K562 (cell line): ENCODE measurements at regions not wholly inside any gene's neighbourhood (a gene's known extent, or its start where the extent isn't known, plus 50 kb on each side); places are given as distances from the start of the nearest gene placed in this dataset.

Source experiments
- ATAC-seq: fragments of 200-7000 bp; cut with Tn5 transposase; 3 replicates; pipeline ENCODE4 v1.9.1; 2020; ENCODE audit warnings: moderate library complexity
- BruUV-seq: library from RNA; stranded (reverse); fragments of 400-500 nt; replicated peaks from 2 replicates; lab custom pipeline; 2021; lab: Mats Ljungman, UMichigan
- CTCF ChIA-PET: fragments of 300-600 bp; formaldehyde crosslinking; extraction: SDS; loops from one replicate; lab custom pipeline; 2021; ENCODE audit warnings: low intra/inter-chr PET ratio; lab: Yijun Ruan, JAX
- POLR2A ChIA-PET: fragments of 300-600, 350-650 bp; sonication (Branson Sonifier 250); formaldehyde crosslinking; extraction: SDS; loops from one replicate; lab custom pipeline; 2021; ENCODE audit warnings: antibody characterized with exemption, inconsistent platforms; lab: Yijun Ruan, JAX
- DNase-seq, 4 experiments: peaks; one replicate each; pipeline versions ENCODE4 v3.0.0 to v3.0.0-alpha.2; 2011 to 2018; ENCODE audit warnings: low spot score in 3 of 4, mixed read lengths in 3 of 4; ENCODE audit errors: extremely low read depth in 1 of 4
- FAIRE-seq: peaks from 2 replicates; lab custom pipeline; 2011; peaks lifted over from hg19 to GRCh38; lab: Jason Lieb, UNC
- H2AFZ ChIP-seq: 2 replicates; pipeline ENCODE4 v1.6.0; 2011; ENCODE audit warnings: low read depth, low read length, control low read depth, inconsistent platforms
- H3K27ac ChIP-seq: fragments of 200-600 bp; 3 replicates; pipeline ENCODE4 v1.8.0; 2011; ENCODE audit warnings: low read depth, mild to moderate bottlenecking, control low read depth, inconsistent platforms, low read length, moderate library complexity, mixed read lengths; ENCODE audit errors: extremely low read depth
- H3K27me3 ChIP-seq, 2 experiments: fragments of 300-600 bp in 1 of 2; 2 replicates in 1 of 2; 3 replicates in 1 of 2; pipeline versions ENCODE4 v1.6.0 to v1.8.0; 2011; ENCODE audit warnings: inconsistent platforms in 2 of 2, low read length in 2 of 2, mild to moderate bottlenecking in 1 of 2, mixed read lengths in 1 of 2, moderate library complexity in 1 of 2; ENCODE audit not compliant: control insufficient read depth in 2 of 2, insufficient read depth in 2 of 2
- H3K36me3 ChIP-seq: fragments of 300-600 bp; 3 replicates; pipeline ENCODE4 v1.8.0; 2011; ENCODE audit warnings: mild to moderate bottlenecking, low read length, inconsistent platforms; ENCODE audit not compliant: control insufficient read depth, insufficient read depth
- H3K4me1 ChIP-seq, 2 experiments: fragments of 200-600 bp in 1 of 2; replicated peaks in 1 of 2; 2 replicates in 1 of 2; 3 replicates in 1 of 2; pipeline versions ENCODE4 v1.5.1 to v1.8.0; 2011; ENCODE audit warnings: inconsistent platforms in 2 of 2, low read length in 2 of 2, mild to moderate bottlenecking in 1 of 2, mixed read lengths in 1 of 2, moderate library complexity in 1 of 2; ENCODE audit not compliant: control insufficient read depth in 2 of 2, insufficient read depth in 2 of 2
- H3K4me2 ChIP-seq: 2 replicates; pipeline ENCODE4 v1.6.1; 2011; ENCODE audit warnings: low read length, control low read depth, inconsistent platforms, mixed read lengths; ENCODE audit not compliant: insufficient read depth
- H3K4me3 ChIP-seq: fragments of 200-600 bp; sonication (generic), shearing (Covaris generic); 2 replicates; pipeline ENCODE4 v1.5.1; 2016; ENCODE audit warnings: control low read depth, inconsistent platforms
- H3K79me2 ChIP-seq: fragments of 200-600 bp; 3 replicates; pipeline ENCODE4 v1.8.0; 2011; ENCODE audit warnings: low read length, inconsistent platforms; ENCODE audit not compliant: control insufficient read depth, insufficient read depth
- H3K9ac ChIP-seq, 2 experiments: 2 replicates each; pipeline versions ENCODE4 v1.6.0 to v1.6.1; 2011; ENCODE audit warnings: low read depth in 2 of 2, low read length in 2 of 2, control low read depth in 1 of 2, inconsistent platforms in 1 of 2, mild to moderate bottlenecking in 1 of 2, mixed read lengths in 1 of 2; ENCODE audit not compliant: insufficient read depth in 1 of 2
- H3K9me1 ChIP-seq: one replicate; pipeline ENCODE4 v1.6.0; 2011; ENCODE audit warnings: inconsistent platforms, mild to moderate bottlenecking, low read length, moderate library complexity; ENCODE audit not compliant: control insufficient read depth, insufficient read depth
- H3K9me3 ChIP-seq: replicated peaks from 2 replicates; pipeline ENCODE4 v1.5.1; 2011; ENCODE audit warnings: low read depth, low read length, inconsistent platforms; ENCODE audit not compliant: control insufficient read depth, insufficient read depth
- H4K20me1 ChIP-seq: replicated peaks from 2 replicates; pipeline ENCODE4 v1.6.1; 2011; ENCODE audit warnings: low read length, inconsistent platforms, mixed read lengths; ENCODE audit not compliant: control insufficient read depth, insufficient read depth
- BHLHE40 ChIP-seq: IDR thresholded peaks from 2 replicates; pipeline ENCODE4 v1.6.1; 2011; ENCODE audit warnings: low read length, improper control_type of control experiment
- ELF1 ChIP-seq: fragments of 200-800 bp; sonication (Bioruptor generic); IDR thresholded peaks from 2 replicates; pipeline ENCODE4 v1.6.1; 2016; ENCODE audit warnings: missing genetic modification characterization, missing compliant biosample characterization
- HMGN3 ChIP-seq: IDR thresholded peaks from 2 replicates; pipeline ENCODE4 v1.6.1; 2011; ENCODE audit warnings: borderline replicate concordance, low read depth, mild to moderate bottlenecking, mixed read lengths, low read length; ENCODE audit not compliant: insufficient read length; ENCODE audit errors: extremely low read depth
- KDM2B ChIP-seq: fragments of 250-450 bp; sonication (Bioruptor Pico); IDR thresholded peaks from 2 replicates; pipeline ENCODE4 v1.8.0; 2021; ENCODE audit warnings: mild to moderate bottlenecking, moderate library complexity
- KDM5B ChIP-seq: fragments of 200-600 bp; sonication (generic); IDR thresholded peaks from 2 replicates; pipeline ENCODE4 v1.6.1; 2012; ENCODE audit warnings: low read depth, mild to moderate bottlenecking, moderate library complexity, low read length, control low read depth, inconsistent platforms; ENCODE audit not compliant: insufficient replicate concordance
- NR1H2 ChIP-seq: sonication (generic); formaldehyde crosslinking; IDR thresholded peaks from 2 replicates; pipeline ENCODE4 v1.4.0; 2020; ENCODE audit warnings: mild to moderate bottlenecking, missing genetic modification reagents
- POLR3A ChIP-seq: IDR thresholded peaks from 2 replicates; pipeline ENCODE4 v1.6.1; 2011; ENCODE audit warnings: borderline replicate concordance, mild to moderate bottlenecking, moderate library complexity; ENCODE audit not compliant: insufficient read length, insufficient read depth; ENCODE audit errors: extremely low read depth
- RBM34 ChIP-seq: fragments of 200-400 bp; formaldehyde crosslinking; IDR thresholded peaks from 2 replicates; pipeline ENCODE4 v1.6.1; 2018; ENCODE audit warnings: low read length, borderline replicate concordance; ENCODE audit not compliant: insufficient read depth
- TEAD1 ChIP-seq, 2 experiments: fragments of 450-650 bp in 1 of 2; sonication (generic) in 1 of 2; formaldehyde crosslinking; IDR thresholded peaks; 2 replicates each; pipeline versions ENCODE4 v1.4.0 to v1.8.0; 2020 to 2022; ENCODE audit warnings: mild to moderate bottlenecking in 2 of 2, missing genetic modification reagents in 1 of 2
- ZNF174 ChIP-seq: fragments of 250-450 bp; sonication (Bioruptor Pico); IDR thresholded peaks from 2 replicates; pipeline ENCODE4 v1.4.0; 2020; ENCODE audit warnings: mild to moderate bottlenecking
- ZNF717 ChIP-seq: fragments of 250-450 bp; sonication (Bioruptor Pico); IDR thresholded peaks from 2 replicates; pipeline ENCODE4 v1.5.0; 2021
- WGBS: fragments of 100-300 bp; shearing (Covaris generic); methylation state at CpG from one replicate; pipeline ENCODE4 v1.1.6; 2016; ENCODE audit warnings: low coverage, mixed read lengths; ENCODE audit not compliant: insufficient coverage; ENCODE audit errors: missing lambda C conversion rate; 5-methylcytosine and 5-hydroxymethylcytosine counted together
- in situ Hi-C: fragments of 300-500 bp; cut with MboI; formaldehyde crosslinking; loops from 4 replicates; pipeline ENCODE4 v1.15.0; 2018; ENCODE audit warnings: inconsistent platforms, mixed read lengths
- intact Hi-C: fragments of 100-400 bp; cut with micrococcal nuclease; formaldehyde crosslinking; loops from 2 replicates; pipeline ENCODE4 v1.14.2; 2022
- TF ChIP-seq, protein P1 (sequence below): fragments of 250-450 bp; sonication (Bioruptor Pico); IDR thresholded peaks from 2 replicates; pipeline ENCODE4 v1.5.0; 2021; ENCODE audit warnings: mild to moderate bottlenecking, moderate library complexity
- TF ChIP-seq, protein P2 (sequence below): IDR thresholded peaks from 3 replicates; pipeline ENCODE4 v1.6.1; 2011; ENCODE audit warnings: borderline replicate concordance, mild to moderate bottlenecking, moderate library complexity; ENCODE audit not compliant: insufficient read length; ENCODE audit errors: extremely low read depth
- TF ChIP-seq, protein P3 (sequence below): fragments of 250-450 bp; sonication (Bioruptor Pico); IDR thresholded peaks from 2 replicates; pipeline ENCODE4 v1.5.0; 2020; ENCODE audit warnings: mild to moderate bottlenecking

DNA sequence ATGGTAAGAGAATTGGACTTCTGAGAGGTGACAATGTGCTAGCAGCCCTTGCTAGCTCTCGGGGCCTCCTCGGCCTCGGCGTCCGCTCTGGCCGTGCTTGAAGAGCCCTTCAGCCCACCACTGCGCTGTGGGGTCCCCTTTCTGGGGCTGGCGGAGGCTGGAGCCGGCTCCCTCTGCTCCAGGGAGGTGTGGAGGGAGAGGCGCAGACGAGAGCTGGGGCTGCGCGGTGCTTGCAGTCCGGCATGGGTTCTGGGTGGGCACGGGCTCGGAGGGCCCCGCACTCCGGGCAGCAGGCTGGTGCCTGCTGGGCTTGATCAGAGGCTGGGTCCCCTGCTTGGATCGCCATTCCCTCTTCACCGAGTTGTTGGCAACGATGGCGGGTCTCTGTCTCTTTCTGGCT is 226.4 kb upstream of the AMIGO2 start:
- DNase-seq: no peak
- no peak for TF ChIP-seq ZNF717 (CRISPR knock-in tag)
- TF ChIP-seq ELF1 (tag): no peak
- TF ChIP-seq TEAD1 (CRISPR knock-in tag; IDR thresholded peaks at IDR 0.05): no peak
- TF ChIP-seq HMGN3: no peak
- TF ChIP-seq RBM34: no peak
- TF ChIP-seq, protein P1, sequence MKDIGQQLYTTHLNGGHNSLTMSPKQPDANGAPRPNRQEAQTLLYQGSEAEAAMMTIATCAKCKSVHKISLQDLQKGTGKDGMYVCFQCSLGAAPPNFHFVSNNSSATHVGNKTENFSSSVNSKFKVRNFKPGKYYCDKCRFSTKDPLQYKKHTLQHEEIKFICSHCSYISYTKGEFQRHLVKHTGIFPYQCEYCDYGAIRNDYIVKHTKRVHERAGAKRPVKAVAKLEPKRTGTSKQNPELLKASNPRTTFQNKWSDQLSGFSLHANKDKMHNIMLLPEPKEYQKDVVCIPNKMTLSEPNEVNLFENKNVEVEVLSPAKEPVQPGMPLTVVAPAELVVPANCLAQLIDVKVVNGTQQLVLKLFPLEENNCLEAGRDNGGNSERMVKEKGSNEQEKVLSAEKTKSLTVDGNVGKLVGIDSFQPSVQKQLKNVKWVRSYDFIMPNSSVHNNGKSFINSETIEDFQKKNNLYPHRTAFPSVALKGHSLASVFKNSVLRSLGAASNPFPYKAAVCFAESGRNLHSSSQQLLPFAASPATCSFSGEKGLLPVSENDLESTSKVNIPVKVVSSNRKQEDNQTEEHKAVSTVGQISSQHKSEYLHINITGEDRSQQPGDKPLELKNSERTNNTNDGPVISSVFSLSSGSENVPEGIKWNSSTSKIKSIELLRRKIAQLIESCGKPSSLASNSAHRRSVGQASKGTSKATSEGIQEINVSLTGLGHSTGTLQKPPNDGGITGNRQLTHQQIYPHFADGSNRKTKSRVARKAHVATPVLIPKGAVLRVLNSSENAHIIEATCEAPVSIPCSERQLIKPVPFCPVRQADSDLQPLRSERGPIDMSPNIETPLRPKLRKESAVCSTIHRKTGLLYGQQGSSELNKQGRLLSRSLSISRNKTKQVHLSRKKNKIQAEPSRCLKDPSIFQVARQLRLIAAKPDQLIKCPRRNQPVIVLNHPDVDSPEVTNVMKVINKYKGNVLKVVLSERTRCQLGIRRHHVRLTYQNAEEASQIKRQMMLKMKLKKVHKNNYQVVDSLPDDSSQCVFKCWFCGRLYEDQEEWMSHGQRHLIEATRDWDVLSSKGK (CRISPR knock-in tag): no peak
- TF ChIP-seq KDM5B: no peak
- TF ChIP-seq, protein P2, sequence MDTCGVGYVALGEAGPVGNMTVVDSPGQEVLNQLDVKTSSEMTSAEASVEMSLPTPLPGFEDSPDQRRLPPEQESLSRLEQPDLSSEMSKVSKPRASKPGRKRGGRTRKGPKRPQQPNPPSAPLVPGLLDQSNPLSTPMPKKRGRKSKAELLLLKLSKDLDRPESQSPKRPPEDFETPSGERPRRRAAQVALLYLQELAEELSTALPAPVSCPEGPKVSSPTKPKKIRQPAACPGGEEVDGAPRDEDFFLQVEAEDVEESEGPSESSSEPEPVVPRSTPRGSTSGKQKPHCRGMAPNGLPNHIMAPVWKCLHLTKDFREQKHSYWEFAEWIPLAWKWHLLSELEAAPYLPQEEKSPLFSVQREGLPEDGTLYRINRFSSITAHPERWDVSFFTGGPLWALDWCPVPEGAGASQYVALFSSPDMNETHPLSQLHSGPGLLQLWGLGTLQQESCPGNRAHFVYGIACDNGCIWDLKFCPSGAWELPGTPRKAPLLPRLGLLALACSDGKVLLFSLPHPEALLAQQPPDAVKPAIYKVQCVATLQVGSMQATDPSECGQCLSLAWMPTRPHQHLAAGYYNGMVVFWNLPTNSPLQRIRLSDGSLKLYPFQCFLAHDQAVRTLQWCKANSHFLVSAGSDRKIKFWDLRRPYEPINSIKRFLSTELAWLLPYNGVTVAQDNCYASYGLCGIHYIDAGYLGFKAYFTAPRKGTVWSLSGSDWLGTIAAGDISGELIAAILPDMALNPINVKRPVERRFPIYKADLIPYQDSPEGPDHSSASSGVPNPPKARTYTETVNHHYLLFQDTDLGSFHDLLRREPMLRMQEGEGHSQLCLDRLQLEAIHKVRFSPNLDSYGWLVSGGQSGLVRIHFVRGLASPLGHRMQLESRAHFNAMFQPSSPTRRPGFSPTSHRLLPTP: no peak
- TF ChIP-seq POLR3A: no peak
- TF ChIP-seq BHLHE40: no peak
- TF ChIP-seq, protein P3, sequence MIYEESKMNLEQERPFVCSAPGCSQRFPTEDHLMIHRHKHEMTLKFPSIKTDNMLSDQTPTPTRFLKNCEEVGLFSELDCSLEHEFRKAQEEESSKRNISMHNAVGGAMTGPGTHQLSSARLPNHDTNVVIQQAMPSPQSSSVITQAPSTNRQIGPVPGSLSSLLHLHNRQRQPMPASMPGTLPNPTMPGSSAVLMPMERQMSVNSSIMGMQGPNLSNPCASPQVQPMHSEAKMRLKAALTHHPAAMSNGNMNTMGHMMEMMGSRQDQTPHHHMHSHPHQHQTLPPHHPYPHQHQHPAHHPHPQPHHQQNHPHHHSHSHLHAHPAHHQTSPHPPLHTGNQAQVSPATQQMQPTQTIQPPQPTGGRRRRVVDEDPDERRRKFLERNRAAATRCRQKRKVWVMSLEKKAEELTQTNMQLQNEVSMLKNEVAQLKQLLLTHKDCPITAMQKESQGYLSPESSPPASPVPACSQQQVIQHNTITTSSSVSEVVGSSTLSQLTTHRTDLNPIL: no peak
- TF ChIP-seq ZNF174: no peak
- no peak for TF ChIP-seq KDM2B (CRISPR knock-in tag)
- TF ChIP-seq NR1H2 (CRISPR knock-in tag): no peak
- Histone ChIP-seq H3K4me1 (peaks cover 4 to 9% of the 10 kb centered on the region in 2 experiments; a peak in 3 of 5 replicates), H3K27me3 (no peaks in the 10 kb centered on the region), H4K20me1 (no peaks in the 10 kb centered on the region), H3K9me1 (no peaks in the 10 kb centered on the region), H3K4me2 (no peak overlapping the region), H3K4me3 (no peak overlapping the region), H3K36me3 (no peaks in the 10 kb centered on the region), H3K27ac (no peak overlapping the region), H3K79me2 (no peaks in the 10 kb centered on the region), H3K9ac (no peak overlapping the region), H2AFZ (no peak overlapping the region), H3K9me3 (no peaks in the 10 kb centered on the region)
- intact Hi-C loops (loop anchor here (5.0 to 10.0 kb wide), 3 partner anchors 61 to 91 kb away; no protein-coding TSS in a partner anchor), in situ Hi-C loops (loop anchor here (10.0 kb wide), 1 partner anchor 271 kb away; no protein-coding TSS in a partner anchor)
- BruUV-seq: no TSS peak
- no peak for FAIRE-seq
- 96% methylated on average over 12 of the region's 22 CpGs for WGBS
- POLR2A ChIA-PET: interaction anchor here (1.2 kb wide), 1 partner anchor 22 kb away, joined by 3 read pairs; no protein-coding TSS in a partner anchor
- ATAC-seq: no peak
- CTCF ChIA-PET: no interaction called here
